HG03469 (cell line): ENCODE measurements at regions not wholly inside any gene's neighbourhood (a gene's known extent, or its start where the extent isn't known, plus 50 kb on each side); places are given as distances from the start of the nearest gene placed in this dataset.

Experiments
- ATAC-seq: cut with Tn5 transposase; IDR thresholded peaks from one replicate; pipeline ENCODE4 v1.9.1; 2021; ENCODE audit warnings: mild to moderate bottlenecking, moderate library complexity, moderate number of reproducible peaks; ENCODE audit not compliant: unreplicated experiment

GRCh38 chr1:224564454-224565084 lies 51.5 kb upstream of the CNIH3 start:
- ATAC-seq = no peak

GRCh38 chr1:224565186-224565585 lies 50.9 kb upstream of the CNIH3 start:
- no peak for ATAC-seq

- ATAC-seq = no peak
Observed at GRCh38 chr1:224565611-224566406, 50.3 kb upstream of the CNIH3 start.
